LNCaP clone FGC (cell line): ENCODE measurements at regions not wholly inside any gene's neighbourhood (a gene's known extent, or its start where the extent isn't known, plus 50 kb on each side); places are given as distances from the start of the nearest gene placed in this dataset.

Experiments
- DNase-seq: peaks from one replicate; pipeline ENCODE4 v3.0.0-alpha.2; 2011; ENCODE audit warnings: low read depth
- H3K4me3 ChIP-seq: 2 replicates; pipeline ENCODE4 v1.5.1; 2011; ENCODE audit warnings: mild to moderate bottlenecking, low read depth, low read length, control low read depth
- CTCF ChIP-seq: IDR thresholded peaks from 2 replicates; pipeline ENCODE4 v1.5.1; 2012; ENCODE audit warnings: mild to moderate bottlenecking; ENCODE audit not compliant: control insufficient read depth, insufficient read depth; ENCODE audit errors: extremely low read depth

- TF ChIP-seq CTCF, result no peak
- no peak for DNase-seq
- no peak overlapping the region for H3K4me3 ChIP-seq
These were observed 141.9 kb upstream of the SALL3 start for GRCh38 chr18:78837754-78838153.

GRCh38 chr18:78838183-78838582 lies 141.4 kb upstream of the SALL3 start:
- no peak overlapping the region for H3K4me3 ChIP-seq
- TF ChIP-seq CTCF, result no peak
- DNase-seq, result no peak

GRCh38 chr18:78849046-78849445 lies 130.6 kb upstream of the SALL3 start:
- TF ChIP-seq CTCF, result no peak
- no peak overlapping the region for H3K4me3 ChIP-seq
- no peak for DNase-seq

- H3K4me3 ChIP-seq, result no peak overlapping the region
- no peak for TF ChIP-seq CTCF
- DNase-seq, result no peak
These were observed 130.2 kb upstream of the SALL3 start for GRCh38 chr18:78849458-78849857.

- no peak overlapping the region for H3K4me3 ChIP-seq
- no peak for DNase-seq
- no peak for TF ChIP-seq CTCF
These were observed 126.3 kb upstream of the SALL3 start for GRCh38 chr18:78853341-78853740.

GRCh38 chr18:78855188-78855587 lies 124.4 kb upstream of the SALL3 start:
- H3K4me3 ChIP-seq, result no peak overlapping the region
- no peak for TF ChIP-seq CTCF
- DNase-seq, result no peak

GRCh38 chr18:78856569-78857313 lies 122.9 kb upstream of the SALL3 start:
- TF ChIP-seq CTCF, result no peak
- H3K4me3 ChIP-seq, result no peak overlapping the region
- DNase-seq, result no peak
